ENCODE measurements at regions not wholly inside any gene's neighbourhood (a gene's known extent, or its start where the extent isn't known, plus 50 kb on each side); places are given as distances from the start of the nearest gene placed in this dataset.

GRCh38 chr12:91618281-91618680 is 435.7 kb upstream of the DCN start:
- TF ChIP-seq YY1 (IDR thresholded peaks at IDR 0.05; ENCODE audit: insufficient read depth, insufficient read length) = no peak
- TF ChIP-seq ZNF274 (IDR thresholded peaks at IDR 0.05; ENCODE audit: low read depth, low read length) = no peak
